ENCODE measurements at regions not wholly inside any gene's neighbourhood (a gene's known extent, or its start where the extent isn't known, plus 50 kb on each side); places are given as distances from the start of the nearest gene placed in this dataset.

DNA sequence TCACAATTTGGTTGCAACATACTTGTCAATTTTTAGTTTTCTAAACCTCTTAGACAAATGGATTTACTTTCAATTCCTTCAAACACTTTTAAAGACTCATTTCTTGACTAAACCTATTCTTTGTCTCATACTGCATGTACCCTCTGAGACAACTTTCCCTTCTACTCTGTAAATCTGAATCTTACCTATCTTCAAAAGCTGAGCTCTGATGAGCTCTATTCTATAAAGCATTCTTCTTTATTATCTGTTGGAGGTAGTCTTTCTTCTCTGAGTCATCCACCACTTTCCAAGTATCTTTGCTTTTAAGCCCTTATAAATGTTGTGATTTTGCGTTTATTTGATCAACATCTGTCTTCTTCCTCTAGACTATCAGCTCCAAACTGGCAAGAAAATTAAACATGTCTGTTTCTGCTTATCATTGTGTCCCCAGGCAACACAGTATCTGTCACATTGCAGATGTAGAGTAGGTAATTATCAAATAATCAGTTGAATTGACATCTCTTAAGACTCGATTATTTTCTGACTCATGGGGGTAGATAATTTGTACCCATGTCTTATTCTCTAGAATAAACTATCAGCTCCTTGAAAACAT, 265.6 kb upstream of the FAR2 start:
- TF ChIP-seq POLR2A (IDR thresholded peaks at IDR 0.05) (no peak), CTCF (IDR thresholded peaks at IDR 0.05) (no peak)

All from esophagus squamous epithelium (tissue), 4 donors.